ENCODE measurements at regions not wholly inside any gene's neighbourhood (a gene's known extent, or its start where the extent isn't known, plus 50 kb on each side); places are given as distances from the start of the nearest gene placed in this dataset.

DNA sequence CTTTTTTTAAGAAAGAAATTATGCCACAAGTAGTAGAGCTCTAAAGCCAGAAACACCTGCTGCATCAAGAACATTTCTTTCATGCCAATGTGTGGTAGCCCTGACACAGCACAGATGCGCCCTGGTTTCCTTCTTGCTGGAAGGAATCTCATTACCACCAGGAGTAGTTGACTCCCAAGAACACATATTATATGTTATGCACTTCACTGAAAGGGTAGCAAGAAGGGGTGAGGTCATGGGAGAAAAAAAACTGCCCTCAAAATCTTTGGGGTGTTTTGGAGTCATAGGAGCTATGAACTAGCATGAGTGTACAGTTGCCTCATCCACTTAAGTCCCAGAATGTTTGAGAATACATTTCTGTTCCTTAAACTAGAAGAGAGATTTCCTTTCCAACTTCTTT, 185.8 kb upstream of the C1QTNF7 start:
- Mint-ChIP-seq H3K4me3 (no peak overlapping the region), H3K27me3 (peaks cover 0 to 4% of the 10 kb centered on the region in 2 donors), H3K9me3 (no peaks in the 10 kb centered on the region), H3K36me3 (no peaks in the 10 kb centered on the region), H3K27ac (no peak overlapping the region), H3K4me1 (ENCODE audit: low read depth in 2 of 2) (peaks cover 0 to 2% of the 10 kb centered on the region in 2 donors)
- ATAC-seq (no peak), DNase-seq (ENCODE audit: low spot score) (no peak)

DNA sequence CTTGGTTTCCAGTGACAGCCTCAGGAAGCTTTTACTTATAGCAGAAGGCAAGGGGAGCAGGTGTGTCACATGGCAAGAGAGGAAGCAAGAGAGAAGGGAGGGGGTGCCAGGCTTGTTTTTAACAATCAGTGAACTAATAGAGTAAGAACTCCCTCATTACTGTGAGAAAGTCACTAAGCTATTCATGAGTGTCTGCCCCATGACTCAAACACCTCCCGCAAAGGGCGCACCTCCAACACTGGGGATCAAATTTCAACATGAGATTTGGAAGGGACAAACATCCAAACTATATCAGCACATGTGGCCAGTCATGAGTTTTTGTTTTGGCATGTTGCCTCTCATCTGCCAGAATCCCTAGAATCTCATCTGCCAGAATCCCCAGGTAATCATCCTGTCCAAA, 183.5 kb upstream of the C1QTNF7 start:
- no peaks in the 10 kb centered on the region for H3K27me3 Mint-ChIP-seq
- no peak for ATAC-seq
- H3K36me3 Mint-ChIP-seq: no peaks in the 10 kb centered on the region
- no peak overlapping the region for H3K27ac Mint-ChIP-seq
- DNase-seq (ENCODE audit: low spot score): no peak
- no peak overlapping the region for H3K4me3 Mint-ChIP-seq
- H3K4me1 Mint-ChIP-seq (ENCODE audit: low read depth in 2 of 2): no peaks in the 10 kb centered on the region
- H3K9me3 Mint-ChIP-seq: no peaks in the 10 kb centered on the region

DNA sequence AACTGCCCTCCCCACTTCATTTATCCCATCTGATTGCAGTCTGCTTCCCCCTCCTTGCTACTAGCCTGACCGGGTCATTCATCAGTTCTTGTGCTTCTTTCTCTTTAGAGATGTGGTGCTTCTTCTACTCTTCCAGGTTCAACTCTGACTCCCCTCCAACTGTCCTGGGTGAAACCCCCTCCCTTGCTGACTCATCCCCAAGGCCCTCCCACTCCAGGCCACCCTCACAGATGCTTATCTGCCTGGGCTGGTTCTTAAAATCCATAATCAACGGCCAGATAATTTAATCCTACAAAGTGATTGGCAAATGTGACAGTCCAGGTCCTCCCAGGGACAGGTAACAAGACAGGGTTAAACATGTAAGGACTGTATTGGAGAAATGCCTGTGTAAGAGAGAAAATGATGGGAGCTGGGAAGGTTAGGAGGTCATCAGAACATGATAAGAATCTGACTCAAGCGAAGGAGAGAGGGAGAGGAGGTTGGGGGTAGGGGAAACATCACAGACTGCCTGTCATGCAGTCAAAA, 182.8 kb upstream of the C1QTNF7 start:
- H3K4me3 Mint-ChIP-seq: no peak overlapping the region
- H3K4me1 Mint-ChIP-seq (ENCODE audit: low read depth in 2 of 2): no peaks in the 10 kb centered on the region
- H3K36me3 Mint-ChIP-seq: no peaks in the 10 kb centered on the region
- DNase-seq (ENCODE audit: low spot score): no peak
- no peak for ATAC-seq
- no peaks in the 10 kb centered on the region for H3K27me3 Mint-ChIP-seq
- no peaks in the 10 kb centered on the region for H3K9me3 Mint-ChIP-seq
- H3K27ac Mint-ChIP-seq: no peak overlapping the region

DNA sequence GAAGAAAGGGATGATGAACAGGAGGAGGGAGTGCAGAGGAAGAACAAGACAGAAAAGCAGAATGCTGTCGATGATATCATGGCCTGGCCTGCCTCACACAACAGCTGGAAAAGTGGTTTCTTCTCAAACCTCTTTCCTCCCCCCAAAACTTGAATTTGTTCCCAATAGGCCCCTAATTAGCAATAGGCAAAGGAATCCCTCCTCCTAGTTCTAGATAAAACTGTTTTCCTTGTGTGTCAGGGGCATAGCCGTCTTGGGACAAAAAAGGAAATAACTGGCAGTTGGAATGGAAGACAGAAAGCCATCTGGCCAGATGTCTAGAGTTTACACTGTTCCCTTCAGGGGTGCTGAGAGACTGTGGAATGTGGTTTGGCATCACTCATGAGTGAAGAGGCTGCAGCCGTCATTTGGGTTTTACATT, 177.8 kb upstream of the C1QTNF7 start:
- Mint-ChIP-seq H3K9me3 (no peaks in the 10 kb centered on the region), H3K4me1 (ENCODE audit: low read depth in 2 of 2) (peaks cover 0 to 5% of the 10 kb centered on the region in 2 donors), H3K4me3 (no peak overlapping the region), H3K36me3 (no peaks in the 10 kb centered on the region), H3K27ac (no peak overlapping the region), H3K27me3 (peaks cover 0 to 2% of the 10 kb centered on the region in 2 donors)
- DNase-seq (ENCODE audit: low spot score) (no peak), ATAC-seq (no peak)

DNA sequence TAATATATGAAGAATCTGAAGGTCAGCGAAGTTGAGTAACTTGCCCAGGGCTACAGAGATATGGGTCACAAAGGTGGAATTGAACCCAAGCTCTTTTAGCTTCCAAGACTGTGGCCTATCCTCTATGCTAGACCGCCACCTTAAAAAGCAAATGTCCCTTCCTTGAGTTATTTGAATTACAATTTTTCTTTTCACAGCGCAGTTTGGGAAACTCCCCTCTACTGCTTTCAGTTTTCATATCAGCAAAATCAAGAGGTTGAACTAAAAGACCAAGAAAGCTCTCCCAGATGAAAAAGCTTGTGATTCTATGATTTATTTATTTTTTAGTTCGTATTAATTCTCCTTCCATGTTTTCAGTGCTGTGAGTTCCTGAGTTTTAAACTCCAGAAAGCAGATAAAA, 174.5 kb upstream of the C1QTNF7 start:
- H3K36me3 Mint-ChIP-seq: no peaks in the 10 kb centered on the region
- H3K9me3 Mint-ChIP-seq: no peaks in the 10 kb centered on the region

DNA sequence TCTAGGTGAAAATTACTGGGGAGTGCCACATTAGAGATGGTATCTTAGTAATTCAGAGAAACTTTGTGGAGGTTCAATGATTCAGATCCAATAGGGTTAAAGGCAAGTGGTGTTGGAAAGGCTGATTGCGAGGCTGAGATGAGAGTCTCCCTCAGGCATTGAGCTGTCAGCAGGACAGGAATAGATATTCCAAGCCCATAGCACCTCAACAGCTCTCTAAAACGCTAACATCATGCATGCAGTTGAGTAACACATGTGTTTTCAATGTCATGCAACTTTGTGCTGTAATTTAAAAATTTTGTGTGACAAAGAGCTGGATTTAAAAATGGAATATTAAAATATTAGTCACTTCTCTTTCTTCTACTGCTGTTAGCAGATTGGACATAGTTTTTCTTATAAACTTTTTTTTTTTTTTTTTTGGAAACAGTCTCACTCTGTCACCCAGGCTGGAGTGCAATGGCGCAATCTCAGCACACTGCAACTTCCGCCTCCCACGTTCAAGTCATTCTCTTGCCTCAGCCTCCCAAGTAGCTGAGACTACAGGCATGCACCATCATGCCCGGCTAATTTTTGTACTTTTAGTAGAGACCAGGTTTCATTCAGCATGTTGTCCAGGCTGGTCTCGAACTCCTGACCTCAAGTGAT, 173.5 kb upstream of the C1QTNF7 start:
- Mint-ChIP-seq H3K4me3 (no peak overlapping the region), H3K27me3 (peaks cover 14 to 28% of the 10 kb centered on the region in 2 donors), H3K36me3 (no peaks in the 10 kb centered on the region), H3K27ac (no peak overlapping the region), H3K4me1 (ENCODE audit: low read depth in 2 of 2) (peaks cover 0 to 5% of the 10 kb centered on the region in 2 donors), H3K9me3 (no peaks in the 10 kb centered on the region)
- no peak for ATAC-seq
- DNase-seq (ENCODE audit: low spot score): no peak

More for the DNA sequence above, 174.5 kb upstream of the C1QTNF7 start:
- Mint-ChIP-seq H3K4me3 (no peak overlapping the region), H3K4me1 (ENCODE audit: low read depth in 2 of 2) (peaks cover 0 to 5% of the 10 kb centered on the region in 2 donors), H3K27me3 (peaks cover 12 to 20% of the 10 kb centered on the region in 2 donors), H3K27ac (no peak overlapping the region)
- no peak for DNase-seq (ENCODE audit: low spot score)
- peak in 1 of 2 donors; percentile 57 for ATAC-seq

DNA sequence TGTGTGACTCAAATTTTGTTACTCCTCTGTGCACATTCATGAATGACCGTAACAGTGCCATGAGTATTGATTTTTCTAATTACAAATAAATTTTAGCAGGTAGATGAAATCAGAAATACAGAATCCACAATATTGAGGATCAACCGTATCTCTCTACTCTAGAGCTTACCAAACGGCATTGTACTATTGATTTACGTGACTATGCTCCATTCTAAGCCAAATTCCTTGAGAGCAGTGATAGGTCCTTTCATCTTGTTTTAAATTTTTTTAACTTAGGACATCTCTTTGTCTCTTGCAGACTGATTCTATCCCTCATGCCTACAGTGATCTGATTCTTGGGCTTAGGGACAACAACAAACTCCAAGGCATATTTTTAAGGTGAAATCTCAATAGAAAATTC, 172.3 kb upstream of the C1QTNF7 start:
- peaks cover 0 to 5% of the 10 kb centered on the region in 2 donors for H3K4me1 Mint-ChIP-seq (ENCODE audit: low read depth in 2 of 2)
- ATAC-seq (no peak), DNase-seq (ENCODE audit: low spot score) (no peak)
- no peaks in the 10 kb centered on the region for H3K36me3 Mint-ChIP-seq
- H3K27ac Mint-ChIP-seq: no peak overlapping the region
- H3K27me3 Mint-ChIP-seq: peaks cover 15 to 28% of the 10 kb centered on the region in 2 donors
- H3K4me3 Mint-ChIP-seq: no peak overlapping the region
- no peaks in the 10 kb centered on the region for H3K9me3 Mint-ChIP-seq

DNA sequence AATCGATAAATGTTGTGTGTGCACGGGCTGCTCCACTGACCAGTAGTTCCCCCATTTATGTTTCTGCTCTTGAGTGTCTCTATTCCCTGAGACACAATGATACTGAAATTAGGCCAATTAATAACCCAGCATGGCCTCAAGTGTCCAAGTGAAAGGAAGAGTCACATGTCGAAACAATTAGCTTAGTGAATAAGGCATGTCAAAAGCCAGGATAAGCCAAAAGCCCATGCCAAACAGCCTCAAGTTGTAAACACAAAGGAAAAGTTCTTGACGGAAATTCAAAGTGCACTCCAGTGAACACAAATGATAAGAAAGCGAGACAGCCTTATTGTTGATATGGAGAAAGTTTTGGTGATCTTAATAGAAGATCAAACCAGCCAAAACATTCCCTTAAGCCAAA, 167.1 kb upstream of the C1QTNF7 start:
- Mint-ChIP-seq H3K9me3 (peaks cover 2% of the 10 kb centered on the region), H3K4me3 (no peak overlapping the region), H3K4me1 (ENCODE audit: low read depth in 2 of 2) (no peaks in the 10 kb centered on the region), H3K36me3 (no peaks in the 10 kb centered on the region), H3K27me3 (peaks cover 18 to 33% of the 10 kb centered on the region in 2 donors), H3K27ac (no peak overlapping the region)
- no peak for DNase-seq (ENCODE audit: low spot score)
- ATAC-seq: no peak

DNA sequence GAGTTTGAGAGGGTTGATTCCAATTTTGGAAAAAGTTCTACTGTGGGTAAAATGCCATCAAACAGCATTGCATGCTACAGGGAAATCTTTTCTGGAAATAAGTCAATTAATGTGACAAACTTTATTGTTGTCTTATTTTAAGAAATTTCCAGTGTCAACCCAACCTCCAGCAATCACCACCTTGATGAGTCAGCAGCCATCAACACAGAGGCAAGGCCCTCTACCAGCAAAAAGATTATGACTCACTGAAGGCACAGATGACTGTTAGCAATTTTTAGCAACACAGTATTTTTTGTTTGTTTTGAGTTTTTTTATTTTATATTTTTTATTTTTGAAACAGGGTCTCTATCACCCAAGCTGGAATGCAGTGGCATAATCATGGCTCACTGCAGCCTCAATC, 165.4 kb upstream of the C1QTNF7 start:
- DNase-seq (ENCODE audit: low spot score) (no peak), ATAC-seq (no peak)
- H3K36me3 Mint-ChIP-seq: no peaks in the 10 kb centered on the region
- no peak overlapping the region for H3K4me3 Mint-ChIP-seq
- H3K27me3 Mint-ChIP-seq: peaks cover 11 to 20% of the 10 kb centered on the region in 2 donors
- peaks cover 2% of the 10 kb centered on the region for H3K9me3 Mint-ChIP-seq
- H3K4me1 Mint-ChIP-seq (ENCODE audit: low read depth in 2 of 2): no peaks in the 10 kb centered on the region
- no peak overlapping the region for H3K27ac Mint-ChIP-seq

DNA sequence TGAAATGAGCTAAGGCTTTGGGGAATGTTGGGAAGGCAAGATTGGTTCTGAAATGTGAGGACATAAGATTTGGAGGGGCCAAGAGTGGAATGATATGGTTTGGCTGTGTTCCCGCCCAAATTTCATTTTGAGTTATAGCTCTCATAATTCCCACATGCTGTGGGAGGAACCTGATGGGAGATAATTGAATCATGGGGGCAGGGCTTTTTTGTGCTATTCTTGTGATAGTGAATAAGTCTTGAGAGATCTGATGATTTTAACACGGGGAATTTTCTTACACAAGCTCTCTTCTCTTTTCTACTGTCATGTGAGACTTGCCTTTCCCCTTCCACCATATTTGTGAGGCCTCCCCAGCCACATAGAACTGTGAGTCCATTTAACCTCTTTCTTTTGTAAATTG, 157.6 kb upstream of the C1QTNF7 start:
- H3K36me3 Mint-ChIP-seq: peaks cover 34% of the 10 kb centered on the region
- peaks cover 7 to 9% of the 10 kb centered on the region in 2 donors for H3K27me3 Mint-ChIP-seq
- H3K9me3 Mint-ChIP-seq: peaks cover 11% of the 10 kb centered on the region
- no peaks in the 10 kb centered on the region for H3K4me1 Mint-ChIP-seq (ENCODE audit: low read depth in 2 of 2)
- no peak for DNase-seq (ENCODE audit: low spot score)
- H3K27ac Mint-ChIP-seq: no peak overlapping the region
- H3K4me3 Mint-ChIP-seq: no peak overlapping the region
- ATAC-seq: no peak

DNA sequence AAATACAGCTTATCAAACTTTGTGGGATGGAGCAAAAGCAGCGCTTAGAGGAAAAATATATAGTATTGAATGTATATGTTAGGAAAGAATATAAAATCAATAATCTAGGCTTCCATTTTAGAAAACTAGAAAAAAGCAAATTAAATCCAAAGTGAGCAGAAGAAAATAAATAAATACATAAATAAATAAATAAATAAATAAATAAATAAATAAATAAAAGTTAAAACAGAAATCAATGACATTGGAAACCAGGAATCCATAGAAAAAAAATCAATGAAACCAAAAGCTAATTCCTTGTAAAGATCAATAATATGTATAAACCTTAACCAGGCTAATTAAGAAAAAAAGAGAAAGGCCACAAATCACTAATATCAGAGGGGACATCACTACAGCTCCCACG, 141.8 kb upstream of the C1QTNF7 start:
- no peak for ATAC-seq
- Mint-ChIP-seq H3K9me3 (no peaks in the 10 kb centered on the region), H3K27me3 (no peaks in the 10 kb centered on the region), H3K4me1 (ENCODE audit: low read depth in 2 of 2) (no peaks in the 10 kb centered on the region), H3K4me3 (no peak overlapping the region), H3K36me3 (no peaks in the 10 kb centered on the region), H3K27ac (no peak overlapping the region)
- no peak for DNase-seq (ENCODE audit: low spot score)

DNA sequence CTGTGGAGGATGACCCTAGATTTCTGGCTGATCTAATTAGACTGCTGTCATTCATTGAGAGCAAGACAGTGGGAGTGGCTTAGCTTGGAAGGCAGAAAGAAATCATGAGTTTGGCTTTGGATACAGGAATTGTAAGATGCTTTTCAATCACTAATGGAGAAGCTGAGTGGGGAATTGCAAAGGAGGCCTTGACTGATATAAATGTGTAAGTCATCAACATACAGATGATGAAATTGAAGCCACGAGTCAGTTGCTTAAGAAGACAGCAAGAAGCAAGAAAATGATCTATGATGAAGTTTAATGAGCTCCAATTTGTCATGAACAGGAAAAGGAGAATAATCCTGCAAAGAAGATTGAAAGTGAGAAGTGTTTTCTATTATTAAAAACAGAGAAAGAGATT, 136.7 kb upstream of the C1QTNF7 start:
- H3K4me1 Mint-ChIP-seq (ENCODE audit: low read depth in 2 of 2): no peaks in the 10 kb centered on the region
- no peak overlapping the region for H3K27ac Mint-ChIP-seq
- no peak overlapping the region for H3K4me3 Mint-ChIP-seq
- no peaks in the 10 kb centered on the region for H3K9me3 Mint-ChIP-seq
- ATAC-seq: no peak
- H3K27me3 Mint-ChIP-seq: peaks cover 0 to 7% of the 10 kb centered on the region in 2 donors
- no peak for DNase-seq (ENCODE audit: low spot score)
- no peaks in the 10 kb centered on the region for H3K36me3 Mint-ChIP-seq

DNA sequence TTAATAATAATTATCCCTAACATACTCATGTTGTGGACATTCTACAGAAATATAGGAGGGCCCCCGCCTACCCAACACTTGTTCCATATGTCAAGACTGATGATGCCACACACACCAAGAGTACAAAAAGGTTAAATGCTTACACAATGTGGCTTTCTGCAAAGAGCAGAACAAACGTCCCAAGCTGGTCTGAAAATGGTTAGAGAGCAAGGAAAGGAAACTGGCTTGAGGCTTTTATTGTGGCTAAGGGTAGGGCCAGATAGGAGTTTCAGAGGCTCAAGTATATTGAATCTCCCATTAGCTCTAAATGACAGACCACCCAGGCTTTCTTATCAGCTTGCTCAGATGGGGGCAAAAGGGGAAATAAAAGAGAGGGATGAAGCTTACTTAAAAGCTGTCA, 134.1 kb upstream of the C1QTNF7 start:
- DNase-seq (ENCODE audit: low spot score): no peak
- Mint-ChIP-seq H3K9me3 (no peaks in the 10 kb centered on the region), H3K27me3 (peaks cover 0 to 7% of the 10 kb centered on the region in 2 donors), H3K36me3 (no peaks in the 10 kb centered on the region), H3K27ac (no peak overlapping the region), H3K4me1 (ENCODE audit: low read depth in 2 of 2) (no peaks in the 10 kb centered on the region), H3K4me3 (no peak overlapping the region)
- ATAC-seq: no peak

DNA sequence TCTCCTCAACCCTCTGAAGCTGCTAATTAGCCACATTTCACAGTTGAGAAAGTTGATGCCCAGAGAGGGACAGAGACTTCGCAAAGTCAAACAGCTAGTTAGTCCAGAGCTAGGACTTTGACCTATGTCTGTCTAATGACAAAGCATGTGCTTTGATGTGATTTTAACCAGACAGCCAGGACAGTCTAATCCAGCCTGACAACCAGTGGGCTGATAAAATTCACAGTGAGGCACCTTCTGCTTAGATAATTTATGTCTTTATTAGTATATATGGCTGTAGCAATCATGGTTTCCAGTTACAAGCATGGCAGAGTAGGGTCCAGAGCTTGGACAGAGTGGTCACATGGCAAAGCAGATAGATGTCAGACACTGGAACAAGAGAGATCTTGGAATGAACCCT, 133.6 kb upstream of the C1QTNF7 start:
- DNase-seq (ENCODE audit: low spot score) (no peak), ATAC-seq (no peak)
- H3K4me1 Mint-ChIP-seq (ENCODE audit: low read depth in 2 of 2): no peaks in the 10 kb centered on the region
- H3K4me3 Mint-ChIP-seq: no peak overlapping the region
- H3K36me3 Mint-ChIP-seq: no peaks in the 10 kb centered on the region
- H3K27me3 Mint-ChIP-seq: peaks cover 0 to 7% of the 10 kb centered on the region in 2 donors
- no peak overlapping the region for H3K27ac Mint-ChIP-seq
- H3K9me3 Mint-ChIP-seq: no peaks in the 10 kb centered on the region

DNA sequence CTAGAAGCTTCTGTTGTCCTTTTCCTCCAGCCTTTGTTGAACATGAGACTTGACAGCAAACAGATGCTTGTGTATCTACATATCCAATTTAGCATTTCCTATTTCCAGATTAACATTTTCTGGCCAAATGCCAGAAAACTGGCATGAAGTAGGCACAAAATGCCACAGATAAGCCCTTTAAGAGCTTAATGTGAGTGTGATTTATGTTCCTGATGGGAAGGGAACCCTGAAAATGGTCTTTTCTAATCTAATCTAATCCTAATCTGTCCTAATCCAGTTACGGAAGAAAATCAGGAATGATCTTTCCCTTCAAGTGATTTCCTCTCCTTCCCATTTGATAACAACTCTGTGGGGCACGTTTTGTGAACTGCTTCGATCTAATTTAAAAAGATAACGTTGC, 133.0 kb upstream of the C1QTNF7 start:
- DNase-seq (ENCODE audit: low spot score) (no peak), ATAC-seq (no peak)
- no peaks in the 10 kb centered on the region for H3K9me3 Mint-ChIP-seq
- H3K4me1 Mint-ChIP-seq (ENCODE audit: low read depth in 2 of 2): no peaks in the 10 kb centered on the region
- H3K27me3 Mint-ChIP-seq: peaks cover 0 to 7% of the 10 kb centered on the region in 2 donors
- no peak overlapping the region for H3K4me3 Mint-ChIP-seq
- no peak overlapping the region for H3K27ac Mint-ChIP-seq
- no peaks in the 10 kb centered on the region for H3K36me3 Mint-ChIP-seq

Measured in natural killer cell treated with Interleukin-12 subunit alpha and Interleukin-12 subunit beta and Interleukin-15 and Interleukin-18, amount 100 ng/mL, for 72 hours (primary cell).